ENCODE measurements at regions not wholly inside any gene's neighbourhood (a gene's known extent, or its start where the extent isn't known, plus 50 kb on each side); places are given as distances from the start of the nearest gene placed in this dataset.

DNA sequence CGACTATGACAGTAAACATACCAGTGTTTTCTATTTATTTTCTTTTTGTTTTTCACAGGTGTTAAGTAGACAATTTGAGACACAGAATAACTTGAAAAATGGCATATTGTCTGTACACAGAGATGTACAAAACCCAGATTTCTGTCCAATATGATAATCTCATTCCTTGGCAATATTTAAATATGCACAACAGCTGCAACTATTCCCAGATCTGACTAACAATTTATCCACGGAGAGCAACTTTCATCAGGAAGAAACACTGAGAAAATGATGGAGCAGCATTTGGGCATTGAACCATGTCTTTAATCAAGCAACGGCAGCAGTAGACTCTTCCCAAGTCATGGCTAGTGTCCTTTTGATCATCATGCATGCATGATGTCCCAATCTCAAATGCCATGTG lies 452.6 kb downstream of the ZPLD1 start:
- Histone ChIP-seq H3K4me1 (peaks cover 27% of the 10 kb centered on the region), H3K36me3 (ENCODE audit: control insufficient read depth, insufficient read depth, low read length) (no peaks in the 10 kb centered on the region), H3K27me3 (replicated peaks; ENCODE audit: control insufficient read depth, insufficient read depth, low read length) (no peaks in the 10 kb centered on the region), H3K4me3 (ENCODE audit: low read depth, low read length) (no peak overlapping the region), H3K9me3 (peaks cover 4% of the 10 kb centered on the region; the same call in 1 of the 2 replicates)
- Mint-ChIP-seq H3K27ac (ENCODE audit: unreplicated experiment) (no peak overlapping the region), H3K27me3 (ENCODE audit: insufficient read depth, unreplicated experiment) (no peaks in the 10 kb centered on the region), H3K4me1 (ENCODE audit: low read depth, unreplicated experiment) (peaks cover 13% of the 10 kb centered on the region), H3K9me3 (ENCODE audit: unreplicated experiment) (peaks cover 11% of the 10 kb centered on the region), H3K4me3 (ENCODE audit: unreplicated experiment) (no peak overlapping the region), H3K36me3 (ENCODE audit: insufficient read depth, unreplicated experiment) (peaks cover 6% of the 10 kb centered on the region)
- ChIA-PET POLR2A (no interaction called here), CTCF (no interaction called here)
- intact Hi-C loops (cut with micrococcal nuclease; ENCODE audit: unreplicated experiment), result loop anchor here (5.0 kb wide), 2 partner anchors 105 to 215 kb away; no protein-coding TSS in a partner anchor
- no TSS peak for BruUV-seq (replicated peaks)
- DNase-seq, result no peak
- TF ChIP-seq, protein P1, sequence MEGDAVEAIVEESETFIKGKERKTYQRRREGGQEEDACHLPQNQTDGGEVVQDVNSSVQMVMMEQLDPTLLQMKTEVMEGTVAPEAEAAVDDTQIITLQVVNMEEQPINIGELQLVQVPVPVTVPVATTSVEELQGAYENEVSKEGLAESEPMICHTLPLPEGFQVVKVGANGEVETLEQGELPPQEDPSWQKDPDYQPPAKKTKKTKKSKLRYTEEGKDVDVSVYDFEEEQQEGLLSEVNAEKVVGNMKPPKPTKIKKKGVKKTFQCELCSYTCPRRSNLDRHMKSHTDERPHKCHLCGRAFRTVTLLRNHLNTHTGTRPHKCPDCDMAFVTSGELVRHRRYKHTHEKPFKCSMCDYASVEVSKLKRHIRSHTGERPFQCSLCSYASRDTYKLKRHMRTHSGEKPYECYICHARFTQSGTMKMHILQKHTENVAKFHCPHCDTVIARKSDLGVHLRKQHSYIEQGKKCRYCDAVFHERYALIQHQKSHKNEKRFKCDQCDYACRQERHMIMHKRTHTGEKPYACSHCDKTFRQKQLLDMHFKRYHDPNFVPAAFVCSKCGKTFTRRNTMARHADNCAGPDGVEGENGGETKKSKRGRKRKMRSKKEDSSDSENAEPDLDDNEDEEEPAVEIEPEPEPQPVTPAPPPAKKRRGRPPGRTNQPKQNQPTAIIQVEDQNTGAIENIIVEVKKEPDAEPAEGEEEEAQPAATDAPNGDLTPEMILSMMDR (IDR thresholded peaks at IDR 0.05; ENCODE audit: insufficient read depth in 1 of 2, low read depth in 1 of 2, low read length in 1 of 2, severe bottlenecking in 1 of 2, unreplicated experiment in 1 of 2), result no peak

DNA sequence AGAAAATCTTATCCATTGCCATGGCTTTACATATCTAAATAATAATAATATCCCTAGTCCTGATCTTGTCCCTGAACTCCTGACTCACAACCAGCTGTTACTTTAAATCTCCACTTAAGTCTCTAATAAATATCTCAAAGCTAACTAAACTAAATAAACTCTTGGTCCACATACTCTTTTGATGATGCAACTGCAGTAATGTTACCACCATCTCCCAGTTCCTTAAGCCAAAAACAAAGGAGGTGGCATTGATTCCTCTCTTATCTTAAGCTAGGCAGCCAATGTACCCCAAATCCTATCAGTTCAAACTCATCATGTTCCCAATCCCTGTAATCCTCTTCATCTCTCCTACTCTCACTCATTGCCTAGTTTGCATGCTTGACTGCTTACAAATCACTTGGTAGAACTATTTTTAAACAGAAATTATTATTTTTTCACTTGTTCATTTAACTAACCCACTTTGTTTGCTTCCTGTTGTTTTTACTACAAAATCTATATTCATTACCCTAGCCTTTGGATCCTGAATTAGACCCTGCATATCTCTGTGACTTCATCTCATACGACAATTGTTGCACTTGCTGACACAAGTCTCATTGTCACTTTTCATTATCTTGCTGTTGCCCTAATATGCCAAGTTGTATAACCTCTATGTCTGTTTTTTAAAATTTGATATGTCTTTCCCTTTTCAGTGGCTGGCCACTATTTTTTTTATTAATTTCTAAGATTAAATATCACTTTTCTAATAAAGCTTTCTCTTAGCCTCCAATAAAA lies 462.2 kb downstream of the ZPLD1 start:
- BruUV-seq (replicated peaks), result no TSS peak
- DNase-seq, result no peak
- TF ChIP-seq, protein P1 (IDR thresholded peaks at IDR 0.05; ENCODE audit: insufficient read depth in 1 of 2, low read depth in 1 of 2, low read length in 1 of 2, severe bottlenecking in 1 of 2, unreplicated experiment in 1 of 2), result no peak
- no peak overlapping the region for H3K27ac Mint-ChIP-seq (ENCODE audit: unreplicated experiment)
- POLR2A ChIA-PET, result no interaction called here
- Histone ChIP-seq H3K4me3 (ENCODE audit: low read depth, low read length) (no peak overlapping the region), H3K27me3 (replicated peaks; ENCODE audit: control insufficient read depth, insufficient read depth, low read length) (no peaks in the 10 kb centered on the region), H3K9me3 (no peaks in the 10 kb centered on the region), H3K4me1 (no peaks in the 10 kb centered on the region), H3K36me3 (ENCODE audit: control insufficient read depth, insufficient read depth, low read length) (no peaks in the 10 kb centered on the region)
- H3K4me3 Mint-ChIP-seq (ENCODE audit: unreplicated experiment), result no peak overlapping the region
- no peaks in the 10 kb centered on the region for H3K27me3 Mint-ChIP-seq (ENCODE audit: insufficient read depth, unreplicated experiment)
- H3K9me3 Mint-ChIP-seq (ENCODE audit: unreplicated experiment), result no peaks in the 10 kb centered on the region
- intact Hi-C loops (cut with micrococcal nuclease; ENCODE audit: unreplicated experiment), result no loop called here
- CTCF ChIA-PET, result no interaction called here
- no peaks in the 10 kb centered on the region for H3K36me3 Mint-ChIP-seq (ENCODE audit: insufficient read depth, unreplicated experiment)
- H3K4me1 Mint-ChIP-seq (ENCODE audit: low read depth, unreplicated experiment), result peaks cover 9% of the 10 kb centered on the region

DNA sequence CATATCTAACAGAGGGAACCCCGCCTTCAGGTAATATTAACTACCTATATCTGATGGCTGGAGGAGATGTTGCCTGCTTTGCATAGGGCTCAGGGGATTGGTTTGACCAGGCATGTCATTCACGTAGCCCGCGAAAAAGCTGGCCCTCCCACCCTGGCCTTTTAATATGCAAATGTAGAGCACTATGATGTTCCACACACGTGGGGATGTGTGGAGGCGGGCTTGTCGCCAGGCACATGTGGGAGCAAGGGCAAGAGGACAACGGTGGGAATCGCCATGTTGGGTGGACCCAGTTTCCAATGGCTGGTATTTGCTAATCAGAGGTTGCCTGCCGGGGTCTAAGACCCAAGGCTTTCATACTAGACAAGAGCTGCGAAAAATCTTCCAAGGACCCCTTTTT lies 469.8 kb downstream of the ZPLD1 start:
- no TSS peak for BruUV-seq (replicated peaks)
- Mint-ChIP-seq H3K9me3 (ENCODE audit: unreplicated experiment) (no peaks in the 10 kb centered on the region), H3K4me1 (ENCODE audit: low read depth, unreplicated experiment) (no peaks in the 10 kb centered on the region), H3K27ac (ENCODE audit: unreplicated experiment) (no peak overlapping the region), H3K36me3 (ENCODE audit: insufficient read depth, unreplicated experiment) (no peaks in the 10 kb centered on the region), H3K4me3 (ENCODE audit: unreplicated experiment) (no peak overlapping the region), H3K27me3 (ENCODE audit: insufficient read depth, unreplicated experiment) (no peaks in the 10 kb centered on the region)
- TF ChIP-seq, protein P1 (IDR thresholded peaks at IDR 0.05; ENCODE audit: insufficient read depth in 1 of 2, low read depth in 1 of 2, low read length in 1 of 2, severe bottlenecking in 1 of 2, unreplicated experiment in 1 of 2), result no peak
- Histone ChIP-seq H3K36me3 (ENCODE audit: control insufficient read depth, insufficient read depth, low read length) (no peaks in the 10 kb centered on the region), H3K4me3 (ENCODE audit: low read depth, low read length) (no peak overlapping the region), H3K9me3 (no peaks in the 10 kb centered on the region), H3K27me3 (replicated peaks; ENCODE audit: control insufficient read depth, insufficient read depth, low read length) (no peaks in the 10 kb centered on the region), H3K4me1 (no peaks in the 10 kb centered on the region)
- DNase-seq, result no peak
- ChIA-PET POLR2A (no interaction called here), CTCF (no interaction called here)
- intact Hi-C loops (cut with micrococcal nuclease; ENCODE audit: unreplicated experiment), result no loop called here

Measured in Caco-2 (cell line).